ENCODE measurements at regions not wholly inside any gene's neighbourhood (a gene's known extent, or its start where the extent isn't known, plus 50 kb on each side); places are given as distances from the start of the nearest gene placed in this dataset.
A peak's percentile ranks its signal among the peaks of the same experiment; 100 is the strongest.

DNA sequence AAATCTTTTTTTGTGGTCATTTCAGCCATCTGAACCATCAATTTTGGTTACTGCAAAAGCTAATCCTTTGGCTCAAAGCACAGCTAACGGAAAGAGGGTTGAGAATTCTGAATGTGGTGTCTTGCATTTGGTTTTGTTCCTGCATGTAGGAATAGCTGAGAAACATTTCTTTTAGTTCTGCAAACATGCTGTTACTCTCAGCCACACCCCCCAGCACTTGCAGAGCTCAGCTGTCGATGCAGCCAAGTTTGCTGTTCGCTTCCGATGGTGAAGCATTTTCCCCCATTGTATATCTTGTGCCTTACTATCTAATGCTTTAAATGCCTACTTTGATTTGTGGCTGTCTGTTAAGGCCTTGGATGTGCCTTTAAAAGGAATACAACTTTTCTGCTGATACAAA, 294.9 kb upstream of the FANCL start:
- TF ChIP-seq CTCF (IDR thresholded peaks at IDR 0.05; ENCODE audit: insufficient read depth, missing control alignments): no peak
- no peak for FAIRE-seq
- DNase-seq (ENCODE audit: insufficient read length, low spot score): no peak

GRCh38 chr2:58535182-58535581, 294.1 kb upstream of the FANCL start:
- TF ChIP-seq CTCF (IDR thresholded peaks at IDR 0.05; ENCODE audit: insufficient read depth, missing control alignments): no peak
- peak; percentile 41 for DNase-seq (ENCODE audit: insufficient read length, low spot score)
- FAIRE-seq: peak; percentile 98

DNA sequence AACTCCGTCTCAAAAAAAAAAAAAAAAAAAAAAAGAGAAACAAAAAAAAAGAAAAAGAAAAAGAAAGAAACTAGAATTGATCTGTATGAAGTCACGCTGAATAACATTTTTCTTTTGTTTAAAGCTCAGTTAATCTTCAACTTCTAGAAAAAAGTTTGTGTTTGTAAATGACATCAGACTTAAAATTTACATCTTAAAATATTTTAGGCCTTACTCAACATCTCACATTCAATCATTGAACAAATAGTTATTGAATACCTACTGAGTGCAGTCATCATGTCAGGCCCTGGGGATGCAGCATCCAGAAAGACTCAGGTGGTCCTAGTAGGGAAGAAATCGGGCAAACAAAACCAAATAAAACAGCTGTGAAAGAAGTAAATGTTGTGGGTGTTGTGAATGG, 292.3 kb upstream of the FANCL start:
- DNase-seq (ENCODE audit: insufficient read length, low spot score) (no peak), FAIRE-seq (no peak)
- no peak for TF ChIP-seq CTCF (IDR thresholded peaks at IDR 0.05; ENCODE audit: insufficient read depth, missing control alignments)

DNA sequence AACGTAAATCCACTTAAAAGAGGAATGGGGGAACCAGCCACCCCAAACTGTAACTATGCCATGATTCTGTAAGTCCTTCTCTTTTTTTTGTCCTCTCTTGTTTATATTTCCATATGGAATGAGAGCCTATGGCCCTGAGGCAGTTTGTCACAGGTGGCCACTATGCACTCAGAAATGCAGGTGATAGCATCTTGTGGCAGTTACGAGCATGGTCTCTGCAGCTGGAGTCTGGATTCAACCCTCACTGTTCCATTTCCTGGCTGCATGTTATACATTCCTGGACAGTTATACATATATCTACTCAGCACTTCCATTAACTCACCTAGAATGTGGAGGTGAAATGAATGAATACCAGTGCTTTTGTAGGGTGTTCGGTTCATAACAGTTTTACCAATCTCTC, 291.5 kb upstream of the FANCL start:
- FAIRE-seq: no peak
- no peak for DNase-seq (ENCODE audit: insufficient read length, low spot score)
- TF ChIP-seq CTCF (IDR thresholded peaks at IDR 0.05; ENCODE audit: insufficient read depth, missing control alignments): no peak

GRCh38 chr2:58527647-58528046, 286.5 kb upstream of the FANCL start:
- no peak for FAIRE-seq

GRCh38 chr2:58521803-58522554, 280.9 kb upstream of the FANCL start:
- no peak for TF ChIP-seq CTCF (IDR thresholded peaks at IDR 0.05; ENCODE audit: insufficient read depth, missing control alignments)
- FAIRE-seq (peak; percentile 87), DNase-seq (ENCODE audit: insufficient read length, low spot score) (no peak)

More at GRCh38 chr2:58527647-58528046, 286.5 kb upstream of the FANCL start:
- TF ChIP-seq CTCF (IDR thresholded peaks at IDR 0.05; ENCODE audit: insufficient read depth, missing control alignments): no peak
- DNase-seq (ENCODE audit: insufficient read length, low spot score): no peak

DNA sequence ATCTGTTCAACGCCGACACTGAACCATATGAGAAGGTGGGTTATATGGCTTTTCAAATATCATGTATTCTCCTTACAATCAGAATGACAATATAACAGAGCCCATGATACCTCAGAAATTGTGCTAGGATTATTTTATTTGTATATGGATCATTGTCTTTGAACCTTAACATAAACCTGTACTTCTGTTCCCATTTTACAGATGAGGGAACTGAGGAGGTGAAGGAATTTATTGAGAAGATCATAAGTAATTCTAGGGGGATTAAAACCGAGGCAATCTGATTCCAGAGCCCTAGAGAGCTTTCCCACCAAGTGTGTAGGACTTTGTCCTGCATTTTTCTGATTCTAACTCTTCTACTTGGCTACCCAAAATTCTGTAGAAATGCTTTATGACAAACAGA, 279.8 kb upstream of the FANCL start:
- no peak for FAIRE-seq
- TF ChIP-seq CTCF (IDR thresholded peaks at IDR 0.05; ENCODE audit: insufficient read depth, missing control alignments): no peak
- DNase-seq (ENCODE audit: insufficient read length, low spot score): no peak
